ENCODE measurements at regions not wholly inside any gene's neighbourhood (a gene's known extent, or its start where the extent isn't known, plus 50 kb on each side); places are given as distances from the start of the nearest gene placed in this dataset.

GRCh38 chr11:130640526-130640925 is 192.1 kb downstream of the ADAMTS15 start:
- TF ChIP-seq EP300 (IDR thresholded peaks at IDR 0.05; ENCODE audit: low read depth) (no peak), CTCF (IDR thresholded peaks at IDR 0.05) (no peak), POLR2A (IDR thresholded peaks at IDR 0.05) (no peak), POLR2AphosphoS5 (IDR thresholded peaks at IDR 0.05) (no peak)

All from transverse colon (tissue), 4 donors.